ENCODE measurements at regions not wholly inside any gene's neighbourhood (a gene's known extent, or its start where the extent isn't known, plus 50 kb on each side); places are given as distances from the start of the nearest gene placed in this dataset.

DNA sequence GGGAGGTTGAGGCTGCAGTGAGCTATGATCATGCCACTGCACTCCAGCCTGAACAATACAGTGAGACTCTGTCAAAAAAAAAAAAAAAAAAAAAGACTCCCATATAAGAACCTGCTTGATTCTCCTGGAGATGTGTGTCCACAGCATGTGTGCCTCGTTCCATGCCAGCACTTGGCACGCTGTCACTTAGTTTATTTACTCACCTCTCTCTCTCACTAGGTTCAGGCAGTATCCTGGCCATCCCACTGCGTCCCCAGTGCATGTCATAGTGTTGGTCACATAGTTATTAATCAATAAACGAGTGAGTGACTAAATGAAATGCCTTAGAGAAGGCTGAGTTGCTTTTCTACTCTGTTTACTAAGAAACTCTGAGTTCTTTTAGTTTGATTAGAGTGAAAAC lies 79.1 kb upstream of the GPR12 start:
- Histone ChIP-seq H3K27me3 (ENCODE audit: control insufficient read depth in 3 of 3, insufficient read depth in 3 of 3, low read length in 2 of 3) (peaks cover 0 to 7% (median 3%) of the 10 kb centered on the region in 3 donors), H3K4me1 (ENCODE audit: control insufficient read depth in 5 of 5, insufficient read depth in 5 of 5, low read length in 5 of 5) (no peaks in the 10 kb centered on the region), H3K9ac (ENCODE audit: insufficient read depth in 1 of 2, low read length in 2 of 2) (no peak overlapping the region), H3K36me3 (ENCODE audit: control insufficient read depth in 4 of 4, insufficient read depth in 4 of 4, low read length in 4 of 4) (no peaks in the 10 kb centered on the region), H3K9me3 (ENCODE audit: control insufficient read depth in 4 of 4, insufficient read depth in 3 of 4, low read length in 3 of 4) (peaks cover 0 to 4% (median 0%) of the 10 kb centered on the region in 4 donors), H3K4me3 (no peak overlapping the region), H3K27ac (ENCODE audit: low read depth in 1 of 2, low read length in 1 of 2) (no peak overlapping the region)
- 34 to 61% methylated on average over 4 of the region's 4 CpGs for WGBS, 2 donors
- DNase-seq (no peak), ATAC-seq (ENCODE audit: insufficient read depth, low FRiP score) (no peak)
- TF ChIP-seq CTCF (IDR thresholded peaks at IDR 0.05; ENCODE audit: control extremely low read depth, extremely low read depth) = no peak

DNA sequence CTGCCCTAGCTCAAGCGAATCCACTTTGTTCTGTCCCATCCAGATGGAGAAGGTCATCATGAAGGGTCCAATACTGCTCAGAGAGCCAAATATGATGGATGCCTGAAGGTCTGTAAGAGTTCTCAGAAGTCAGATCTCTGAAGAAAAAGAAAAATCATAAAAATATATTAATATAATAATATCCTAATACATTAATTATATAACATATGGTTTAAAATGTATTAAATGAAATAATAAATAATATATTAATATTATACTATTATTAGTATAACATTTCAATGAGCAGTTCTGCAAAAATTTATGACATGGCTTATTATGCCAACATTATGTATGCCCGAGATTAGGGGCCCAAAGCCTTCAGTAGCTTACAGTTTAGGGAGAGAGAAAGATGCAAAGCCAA lies 78.2 kb upstream of the GPR12 start:
- H3K27ac ChIP-seq (ENCODE audit: low read depth in 1 of 2, low read length in 1 of 2) = no peak overlapping the region

DNA sequence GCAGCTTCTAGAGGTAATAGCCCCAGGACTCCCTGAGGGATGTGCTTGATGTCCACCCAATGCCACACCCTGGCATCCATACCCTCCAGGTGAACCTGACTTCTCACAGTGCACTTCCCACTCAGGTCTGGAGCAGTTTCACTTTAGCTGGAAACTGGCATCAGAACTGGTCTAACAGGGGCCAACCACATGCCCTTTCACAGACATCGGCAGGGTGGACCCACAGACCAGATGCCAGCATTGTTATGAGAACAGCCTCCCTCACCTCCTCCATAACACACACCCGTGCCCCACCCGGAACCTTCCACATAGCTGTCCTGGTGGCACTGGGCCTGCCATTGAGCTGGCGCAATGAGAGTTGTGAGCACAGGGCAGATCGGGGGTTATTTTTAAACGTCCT lies 77.4 kb upstream of the GPR12 start:
- Histone ChIP-seq H3K4me1 (ENCODE audit: control insufficient read depth in 5 of 5, insufficient read depth in 5 of 5, low read length in 5 of 5) (no peaks in the 10 kb centered on the region), H3K9me3 (ENCODE audit: control insufficient read depth in 4 of 4, insufficient read depth in 3 of 4, low read length in 3 of 4) (peaks cover 0 to 4% (median 0%) of the 10 kb centered on the region in 4 donors), H3K27ac (ENCODE audit: low read depth in 1 of 2, low read length in 1 of 2) (no peak overlapping the region), H3K9ac (ENCODE audit: insufficient read depth in 1 of 2, low read length in 2 of 2) (no peak overlapping the region), H3K36me3 (ENCODE audit: control insufficient read depth in 4 of 4, insufficient read depth in 4 of 4, low read length in 4 of 4) (no peaks in the 10 kb centered on the region), H3K27me3 (ENCODE audit: control insufficient read depth in 3 of 3, insufficient read depth in 3 of 3, low read length in 2 of 3) (peaks cover 0 to 6% (median 3%) of the 10 kb centered on the region in 3 donors), H3K4me3 (no peak overlapping the region)
- no peak for TF ChIP-seq CTCF (IDR thresholded peaks at IDR 0.05; ENCODE audit: control extremely low read depth, extremely low read depth)
- WGBS, 2 donors = 80 to 88% methylated on average over 6 of the region's 6 CpGs
- ATAC-seq (ENCODE audit: insufficient read depth, low FRiP score) (no peak), DNase-seq (no peak)

More for the DNA sequence above, 78.2 kb upstream of the GPR12 start:
- WGBS, 2 donors = 63 to 82% methylated on average over 2 of the region's 2 CpGs
- no peak overlapping the region for H3K9ac ChIP-seq (ENCODE audit: insufficient read depth in 1 of 2, low read length in 2 of 2)
- H3K36me3 ChIP-seq (ENCODE audit: control insufficient read depth in 4 of 4, insufficient read depth in 4 of 4, low read length in 4 of 4) = no peaks in the 10 kb centered on the region
- H3K27me3 ChIP-seq (ENCODE audit: control insufficient read depth in 3 of 3, insufficient read depth in 3 of 3, low read length in 2 of 3) = peaks cover 0 to 7% (median 3%) of the 10 kb centered on the region in 3 donors
- ATAC-seq (ENCODE audit: insufficient read depth, low FRiP score) = no peak
- H3K4me1 ChIP-seq (ENCODE audit: control insufficient read depth in 5 of 5, insufficient read depth in 5 of 5, low read length in 5 of 5) = no peaks in the 10 kb centered on the region
- TF ChIP-seq CTCF (IDR thresholded peaks at IDR 0.05; ENCODE audit: control extremely low read depth, extremely low read depth) = no peak
- H3K9me3 ChIP-seq (ENCODE audit: control insufficient read depth in 4 of 4, insufficient read depth in 3 of 4, low read length in 3 of 4) = peaks cover 0 to 4% (median 0%) of the 10 kb centered on the region in 4 donors
- no peak for DNase-seq
- H3K4me3 ChIP-seq = no peak overlapping the region

DNA sequence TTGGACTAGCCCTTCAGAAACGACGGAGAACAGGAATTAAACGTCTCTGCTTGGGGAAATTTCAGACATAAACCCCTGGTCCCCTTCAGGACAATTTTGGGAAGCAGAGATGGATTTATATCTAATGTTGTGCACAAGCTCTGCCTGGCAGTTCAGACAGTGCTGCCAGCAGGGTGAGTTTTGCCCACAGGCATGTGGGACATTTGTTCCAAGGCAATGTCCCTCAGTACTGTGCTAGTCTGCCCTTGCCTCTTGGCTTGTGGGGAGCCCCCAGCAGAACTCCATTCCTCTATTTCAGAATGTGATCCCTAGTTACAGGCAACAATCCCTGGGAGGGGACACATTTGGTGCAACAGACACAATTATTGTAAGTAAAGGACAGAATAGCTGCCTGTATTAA lies 76.5 kb upstream of the GPR12 start:
- peaks cover 0 to 6% (median 3%) of the 10 kb centered on the region in 3 donors for H3K27me3 ChIP-seq (ENCODE audit: control insufficient read depth in 3 of 3, insufficient read depth in 3 of 3, low read length in 2 of 3)
- no peaks in the 10 kb centered on the region for H3K36me3 ChIP-seq (ENCODE audit: control insufficient read depth in 4 of 4, insufficient read depth in 4 of 4, low read length in 4 of 4)
- H3K9me3 ChIP-seq (ENCODE audit: control insufficient read depth in 4 of 4, insufficient read depth in 3 of 4, low read length in 3 of 4) = peaks cover 0 to 4% (median 0%) of the 10 kb centered on the region in 4 donors
- no peak for TF ChIP-seq CTCF (IDR thresholded peaks at IDR 0.05; ENCODE audit: control extremely low read depth, extremely low read depth)
- H3K4me1 ChIP-seq (ENCODE audit: control insufficient read depth in 5 of 5, insufficient read depth in 5 of 5, low read length in 5 of 5) = no peaks in the 10 kb centered on the region
- no peak overlapping the region for H3K9ac ChIP-seq (ENCODE audit: insufficient read depth in 1 of 2, low read length in 2 of 2)
- H3K4me3 ChIP-seq = no peak overlapping the region
- ATAC-seq (ENCODE audit: insufficient read depth, low FRiP score) = no peak
- H3K27ac ChIP-seq (ENCODE audit: low read depth in 1 of 2, low read length in 1 of 2) = no peak overlapping the region
- 85 to 89% methylated on average over 3 of the region's 3 CpGs for WGBS, 2 donors
- no peak for DNase-seq

Data from lung (tissue), 11 donors.